IMR-90 (cell line): ENCODE measurements at regions not wholly inside any gene's neighbourhood (a gene's known extent, or its start where the extent isn't known, plus 50 kb on each side); places are given as distances from the start of the nearest gene placed in this dataset.

Experiments
- ATAC-seq: fragments of 200-7000 bp; cut with Tn5 transposase; 2 replicates; pipeline ENCODE4 v1.9.1; 2020; ENCODE audit warnings: low read depth, mild to moderate bottlenecking, moderate library complexity
- BruUV-seq: library from RNA; stranded (reverse); fragments of 400-500 nt; replicated peaks from 2 replicates; lab custom pipeline; 2021; lab: Mats Ljungman, UMichigan
- CTCF ChIA-PET: fragments of 300-600 bp; formaldehyde crosslinking; extraction: SDS; loops from one replicate; lab custom pipeline; 2021; ENCODE audit warnings: antibody characterized with exemption; lab: Yijun Ruan, JAX
- POLR2A ChIA-PET: fragments of 300-600 bp; sonication (Branson Sonifier 250); formaldehyde crosslinking; loops from one replicate; lab custom pipeline; 2022; ENCODE audit warnings: antibody characterized with exemption; ENCODE audit not compliant: unreplicated experiment; lab: Charles Lee
- DNase-seq: peaks from one replicate; pipeline ENCODE4 v3.0.0; 2013
- H2AFZ ChIP-seq: replicated peaks from 2 replicates; pipeline ENCODE3; 2013; ENCODE audit warnings: low read length, mild to moderate bottlenecking; ENCODE audit not compliant: poor library complexity
- H2AK5ac ChIP-seq: 2 replicates; pipeline ENCODE4 v1.6.1; 2013; ENCODE audit warnings: low read depth, low read length, inconsistent platforms
- H2AK9ac ChIP-seq: replicated peaks from 2 replicates; pipeline ENCODE3; 2013; ENCODE audit warnings: mild to moderate bottlenecking, low read depth, low read length, moderate library complexity; ENCODE audit not compliant: poor library complexity
- H2BK120ac ChIP-seq: 2 replicates; pipeline ENCODE4 v1.6.1; 2013; ENCODE audit warnings: low read depth, low read length, inconsistent platforms
- H2BK15ac ChIP-seq: 3 replicates; pipeline ENCODE4 v1.6.1; 2013; ENCODE audit warnings: low read depth, low read length, inconsistent platforms
- H2BK20ac ChIP-seq: 2 replicates; pipeline ENCODE4 v1.6.1; 2013; ENCODE audit warnings: low read depth, mild to moderate bottlenecking, inconsistent platforms, low read length, moderate library complexity
- H2BK5ac ChIP-seq: 2 replicates; pipeline ENCODE4 v1.6.1; 2013; ENCODE audit warnings: mild to moderate bottlenecking, low read depth, low read length, inconsistent platforms; ENCODE audit not compliant: poor library complexity, severe bottlenecking
- H3K14ac ChIP-seq: replicated peaks from 2 replicates; pipeline ENCODE4 v1.6.1; 2013; ENCODE audit warnings: low read depth, low read length, inconsistent platforms
- H3K18ac ChIP-seq: 2 replicates; pipeline ENCODE4 v1.6.1; 2013; ENCODE audit warnings: low read depth, low read length, control low read depth
- H3K23ac ChIP-seq: 2 replicates; pipeline ENCODE4 v1.6.1; 2013; ENCODE audit warnings: low read depth, low read length, inconsistent platforms
- H3K27ac ChIP-seq: 2 replicates; pipeline ENCODE4 v1.5.1; 2013; ENCODE audit warnings: mild to moderate bottlenecking, control low read depth, low read length; ENCODE audit not compliant: insufficient read depth
- H3K27me3 ChIP-seq: 2 replicates; pipeline ENCODE4 v1.6.1; 2013; ENCODE audit warnings: low read length; ENCODE audit not compliant: control insufficient read depth, insufficient read depth
- H3K36me3 ChIP-seq: 2 replicates; pipeline ENCODE4 v1.6.1; 2013; ENCODE audit warnings: low read length, mixed read lengths; ENCODE audit not compliant: control insufficient read depth, insufficient read depth
- H3K4ac ChIP-seq: 2 replicates; pipeline ENCODE4 v1.6.1; 2013; ENCODE audit warnings: low read depth, low read length, inconsistent platforms
- H3K4me1 ChIP-seq: 2 replicates; pipeline ENCODE4 v1.6.1; 2013; ENCODE audit warnings: low read length, mixed read lengths; ENCODE audit not compliant: control insufficient read depth, insufficient read depth
- H3K4me2 ChIP-seq: 2 replicates; pipeline ENCODE4 v1.6.1; 2013; ENCODE audit warnings: low read depth, mild to moderate bottlenecking, control low read depth, low read length, moderate library complexity
- H3K4me3 ChIP-seq: 2 replicates; pipeline ENCODE4 v1.5.1; 2013; ENCODE audit warnings: low read depth, mild to moderate bottlenecking, control low read depth, low read length, moderate library complexity; ENCODE audit not compliant: insufficient read depth
- H3K56ac ChIP-seq: 2 replicates; pipeline ENCODE4 v1.6.1; 2013; ENCODE audit warnings: low read length, inconsistent platforms; ENCODE audit not compliant: insufficient read depth; ENCODE audit errors: extremely low read depth
- H3K79me1 ChIP-seq, 2 experiments: 2 replicates each; pipeline ENCODE4 v1.6.1; 2013; ENCODE audit warnings: low read length in 2 of 2, inconsistent platforms in 1 of 2, low read depth in 1 of 2
- H3K9ac ChIP-seq: 2 replicates; pipeline ENCODE4 v1.6.1; 2013; ENCODE audit warnings: low read depth, low read length, control low read depth
- H3K9me1 ChIP-seq: 2 replicates; pipeline ENCODE4 v1.6.1; 2013; ENCODE audit warnings: low read length, inconsistent platforms; ENCODE audit not compliant: insufficient read depth
- H3K9me3 ChIP-seq: 2 replicates; pipeline ENCODE4 v1.6.1; 2013; ENCODE audit warnings: low read length; ENCODE audit not compliant: control insufficient read depth, insufficient read depth
- H4K20me1 ChIP-seq: 2 replicates; pipeline ENCODE4 v1.6.1; 2013; ENCODE audit warnings: low read length, inconsistent platforms; ENCODE audit not compliant: insufficient read depth
- H4K5ac ChIP-seq: 2 replicates; pipeline ENCODE4 v1.6.1; 2013; ENCODE audit warnings: mild to moderate bottlenecking, low read depth, low read length, control low read depth
- H4K8ac ChIP-seq, 2 experiments: 2 replicates each; pipeline ENCODE4 v1.6.1; 2013; ENCODE audit warnings: low read depth in 2 of 2, low read length in 2 of 2, control low read depth in 1 of 2, inconsistent platforms in 1 of 2
- H4K91ac ChIP-seq: 2 replicates; pipeline ENCODE4 v1.6.1; 2013; ENCODE audit warnings: low read depth, low read length, inconsistent platforms; ENCODE audit not compliant: insufficient read depth
- BHLHE40 ChIP-seq: fragments of 150-350 bp; IDR thresholded peaks from 2 replicates; pipeline ENCODE4 v1.6.1; 2016; ENCODE audit warnings: mild to moderate bottlenecking, low read depth, low read length
- CEBPB ChIP-seq: IDR thresholded peaks from 2 replicates; pipeline ENCODE4 v1.6.1; 2012; ENCODE audit warnings: low read depth, low read length, improper control_type of control experiment
- CHD1 ChIP-seq: IDR thresholded peaks from 2 replicates; pipeline ENCODE4 v1.6.1; 2012; ENCODE audit warnings: low read depth, low read length, improper control_type of control experiment
- FOS ChIP-seq: fragments of 150-350 bp; IDR thresholded peaks from 2 replicates; pipeline ENCODE4 v1.6.1; 2016; ENCODE audit warnings: low read depth, low read length
- MAFK ChIP-seq: IDR thresholded peaks from 2 replicates; pipeline ENCODE4 v1.6.1; 2012; ENCODE audit warnings: low read depth, low read length, improper control_type of control experiment
- MAZ ChIP-seq: IDR thresholded peaks from 2 replicates; pipeline ENCODE4 v1.6.1; 2012; ENCODE audit warnings: low read depth, mild to moderate bottlenecking, low read length, improper control_type of control experiment, moderate library complexity, borderline replicate concordance
- MXI1 ChIP-seq: IDR thresholded peaks from 2 replicates; pipeline ENCODE4 v1.6.1; 2012; ENCODE audit warnings: low read depth, mild to moderate bottlenecking, low read length, moderate library complexity, borderline replicate concordance
- NFE2L2 ChIP-seq: fragments of 150-350 bp; IDR thresholded peaks from 2 replicates; pipeline ENCODE4 v1.6.1; 2016; ENCODE audit warnings: low read depth, mild to moderate bottlenecking, low read length
- POLR2A ChIP-seq: IDR thresholded peaks from 2 replicates; pipeline ENCODE4 v1.6.1; 2012; ENCODE audit warnings: mild to moderate bottlenecking, low read depth, low read length
- RAD21 ChIP-seq: IDR thresholded peaks from 2 replicates; pipeline ENCODE4 v1.6.1; 2012; ENCODE audit warnings: low read length, improper control_type of control experiment
- RCOR1 ChIP-seq: IDR thresholded peaks from 2 replicates; pipeline ENCODE4 v1.6.1; 2012; ENCODE audit warnings: mild to moderate bottlenecking, low read length, improper control_type of control experiment; ENCODE audit not compliant: insufficient replicate concordance
- RFX5 ChIP-seq: IDR thresholded peaks from 2 replicates; pipeline ENCODE4 v1.8.0; 2012; ENCODE audit warnings: low read depth, mild to moderate bottlenecking, low read length, moderate library complexity
- SMC3 ChIP-seq: fragments of 150-350 bp; IDR thresholded peaks from 2 replicates; pipeline ENCODE4 v1.6.1; 2016; ENCODE audit warnings: low read depth, mild to moderate bottlenecking, antibody characterized with exemption, low read length, moderate library complexity
- WGBS, 2 experiments: methylation state at CpG; one replicate each; pipeline versions ENCODE4 v1.1.5 to v1.1.7; 2013; ENCODE audit warnings: missing lambda C conversion rate in 2 of 2; ENCODE audit not compliant: insufficient read length in 1 of 2; ENCODE audit errors: extremely low coverage in 2 of 2; 5-methylcytosine and 5-hydroxymethylcytosine counted together
- dilution Hi-C: fragments of 300-500 bp; cut with HindIII; formaldehyde crosslinking; loops from one replicate; pipeline ENCODE4 v1.14.3; 2018; ENCODE audit warnings: low sequenced_read_pairs; ENCODE audit not compliant: unreplicated experiment
- in situ Hi-C: fragments of 300-500 bp; cut with MboI; formaldehyde crosslinking; loops from 3 replicates; pipeline ENCODE4 v1.14.3; 2019; ENCODE audit warnings: low sequenced_read_pairs, inconsistent platforms, mixed read lengths
- intact Hi-C: fragments of 100-400 bp; cut with micrococcal nuclease; formaldehyde crosslinking; loops from 2 replicates; pipeline ENCODE4 v1.10.0; 2022
- TF ChIP-seq, protein P1 (sequence below): fragments of 150-350 bp; IDR thresholded peaks from 2 replicates; pipeline ENCODE4 v1.6.1; 2017; ENCODE audit warnings: mild to moderate bottlenecking, antibody characterized with exemption, low read length, low read depth
- TF ChIP-seq, protein P2 (sequence below): fragments of 150-350 bp; IDR thresholded peaks from 2 replicates; pipeline ENCODE4 v1.6.1; 2016; ENCODE audit warnings: low read depth, mild to moderate bottlenecking, low read length, moderate library complexity, borderline replicate concordance
- TF ChIP-seq, protein P3 (sequence below): conservative IDR thresholded peaks from 2 replicates; pipeline ENCODE4 v1.5.1; 2012; ENCODE audit warnings: mild to moderate bottlenecking, low read depth, low read length, improper control_type of control experiment

DNA sequence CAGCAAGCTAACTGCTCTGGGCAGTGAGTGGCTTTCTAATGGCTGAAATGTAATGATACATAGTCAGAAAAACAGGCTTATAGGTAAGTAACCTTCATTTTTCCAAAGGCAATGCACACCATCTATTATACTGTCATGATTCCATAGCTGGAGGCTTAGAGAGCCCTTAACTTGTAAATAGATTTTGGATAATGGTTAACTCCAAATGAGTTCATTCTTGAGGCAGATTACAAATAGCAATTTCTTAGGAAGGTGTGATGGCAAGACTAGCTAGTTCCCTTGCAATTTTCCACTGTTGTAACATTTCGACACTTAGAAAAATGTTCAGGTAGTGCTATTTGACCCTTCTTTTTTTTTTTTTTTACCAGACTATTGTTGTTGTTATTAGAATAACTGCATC lies 789.8 kb upstream of the PCDH9 start:
- in situ Hi-C loops (no loop called here), intact Hi-C loops (no loop called here), dilution Hi-C loops (no loop called here)
- H2AK5ac ChIP-seq, result no peak overlapping the region
- H4K91ac ChIP-seq, result no peak overlapping the region
- H3K4me3 ChIP-seq, result no peak overlapping the region
- no peak overlapping the region for H2AK9ac ChIP-seq
- H4K8ac ChIP-seq, result no peak overlapping the region
- no peak overlapping the region for H3K4me2 ChIP-seq
- no peak overlapping the region for H2BK15ac ChIP-seq
- H3K56ac ChIP-seq, result no peak overlapping the region
- DNase-seq (no peak), ATAC-seq (no peak)
- no peak overlapping the region for H3K14ac ChIP-seq
- H2BK120ac ChIP-seq, result no peak overlapping the region
- no peaks in the 10 kb centered on the region for H3K27me3 ChIP-seq
- no peaks in the 10 kb centered on the region for H3K79me1 ChIP-seq
- no peak overlapping the region for H3K27ac ChIP-seq
- H4K5ac ChIP-seq, result no peak overlapping the region
- H3K9ac ChIP-seq, result no peak overlapping the region
- no peaks in the 10 kb centered on the region for H3K9me1 ChIP-seq
- H3K18ac ChIP-seq, result no peak overlapping the region
- H2BK20ac ChIP-seq, result no peak overlapping the region
- no peaks in the 10 kb centered on the region for H3K36me3 ChIP-seq
- H3K4ac ChIP-seq, result no peak overlapping the region
- ChIA-PET CTCF (no interaction called here), POLR2A (no interaction called here)
- H3K23ac ChIP-seq, result no peak overlapping the region
- no peak for TF ChIP-seq RAD21
- TF ChIP-seq MAZ, result no peak
- TF ChIP-seq BHLHE40, result no peak
- TF ChIP-seq MXI1, result no peak
- TF ChIP-seq, protein P1, sequence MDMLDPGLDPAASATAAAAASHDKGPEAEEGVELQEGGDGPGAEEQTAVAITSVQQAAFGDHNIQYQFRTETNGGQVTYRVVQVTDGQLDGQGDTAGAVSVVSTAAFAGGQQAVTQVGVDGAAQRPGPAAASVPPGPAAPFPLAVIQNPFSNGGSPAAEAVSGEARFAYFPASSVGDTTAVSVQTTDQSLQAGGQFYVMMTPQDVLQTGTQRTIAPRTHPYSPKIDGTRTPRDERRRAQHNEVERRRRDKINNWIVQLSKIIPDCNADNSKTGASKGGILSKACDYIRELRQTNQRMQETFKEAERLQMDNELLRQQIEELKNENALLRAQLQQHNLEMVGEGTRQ, result no peak
- TF ChIP-seq CHD1, result no peak
- no peak for TF ChIP-seq MAFK
- TF ChIP-seq, protein P2, sequence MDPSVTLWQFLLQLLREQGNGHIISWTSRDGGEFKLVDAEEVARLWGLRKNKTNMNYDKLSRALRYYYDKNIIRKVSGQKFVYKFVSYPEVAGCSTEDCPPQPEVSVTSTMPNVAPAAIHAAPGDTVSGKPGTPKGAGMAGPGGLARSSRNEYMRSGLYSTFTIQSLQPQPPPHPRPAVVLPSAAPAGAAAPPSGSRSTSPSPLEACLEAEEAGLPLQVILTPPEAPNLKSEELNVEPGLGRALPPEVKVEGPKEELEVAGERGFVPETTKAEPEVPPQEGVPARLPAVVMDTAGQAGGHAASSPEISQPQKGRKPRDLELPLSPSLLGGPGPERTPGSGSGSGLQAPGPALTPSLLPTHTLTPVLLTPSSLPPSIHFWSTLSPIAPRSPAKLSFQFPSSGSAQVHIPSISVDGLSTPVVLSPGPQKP, result no peak
- no peak for TF ChIP-seq RCOR1
- TF ChIP-seq, protein P3, sequence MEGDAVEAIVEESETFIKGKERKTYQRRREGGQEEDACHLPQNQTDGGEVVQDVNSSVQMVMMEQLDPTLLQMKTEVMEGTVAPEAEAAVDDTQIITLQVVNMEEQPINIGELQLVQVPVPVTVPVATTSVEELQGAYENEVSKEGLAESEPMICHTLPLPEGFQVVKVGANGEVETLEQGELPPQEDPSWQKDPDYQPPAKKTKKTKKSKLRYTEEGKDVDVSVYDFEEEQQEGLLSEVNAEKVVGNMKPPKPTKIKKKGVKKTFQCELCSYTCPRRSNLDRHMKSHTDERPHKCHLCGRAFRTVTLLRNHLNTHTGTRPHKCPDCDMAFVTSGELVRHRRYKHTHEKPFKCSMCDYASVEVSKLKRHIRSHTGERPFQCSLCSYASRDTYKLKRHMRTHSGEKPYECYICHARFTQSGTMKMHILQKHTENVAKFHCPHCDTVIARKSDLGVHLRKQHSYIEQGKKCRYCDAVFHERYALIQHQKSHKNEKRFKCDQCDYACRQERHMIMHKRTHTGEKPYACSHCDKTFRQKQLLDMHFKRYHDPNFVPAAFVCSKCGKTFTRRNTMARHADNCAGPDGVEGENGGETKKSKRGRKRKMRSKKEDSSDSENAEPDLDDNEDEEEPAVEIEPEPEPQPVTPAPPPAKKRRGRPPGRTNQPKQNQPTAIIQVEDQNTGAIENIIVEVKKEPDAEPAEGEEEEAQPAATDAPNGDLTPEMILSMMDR, result no peak
- no peak for TF ChIP-seq NFE2L2
- no peak for TF ChIP-seq RFX5
- no peak for TF ChIP-seq SMC3
- no peak for TF ChIP-seq FOS
- TF ChIP-seq CEBPB, result no peak
- TF ChIP-seq POLR2A, result no peak
- H4K20me1 ChIP-seq, result no peaks in the 10 kb centered on the region
- no CpG with 5 or more reads among the region's 1 CpG for WGBS, 2 experiments
- H2AFZ ChIP-seq, result no peak overlapping the region
- BruUV-seq, result no TSS peak
- no peak overlapping the region for H2BK5ac ChIP-seq
- H3K4me1 ChIP-seq, result no peaks in the 10 kb centered on the region
- peaks cover 6% of the 10 kb centered on the region; the same call in 1 of the 2 replicates for H3K9me3 ChIP-seq
